ENCODE measurements at regions not wholly inside any gene's neighbourhood (a gene's known extent, or its start where the extent isn't known, plus 50 kb on each side); places are given as distances from the start of the nearest gene placed in this dataset.
"Not testable (repeated sequence)": the region's sequence is repeated elsewhere in the genome, so short reads cannot be mapped to it uniquely, and the experiment has no call there.

- not testable (repeated sequence) for TF ChIP-seq POLR2AphosphoS5 (IDR thresholded peaks at IDR 0.05; ENCODE audit: low read depth, low read length); CTCF (IDR thresholded peaks at IDR 0.05; ENCODE audit: control extremely low read depth in 1 of 3, insufficient read depth in 1 of 3, low read depth in 1 of 3, low read length in 3 of 3); RFX5 (IDR thresholded peaks at IDR 0.05; ENCODE audit: borderline replicate concordance, low read depth, low read length); CREB1 (IDR thresholded peaks at IDR 0.05); CHD7 (IDR thresholded peaks at IDR 0.05; ENCODE audit: insufficient replicate concordance, low read length); MAFK (IDR thresholded peaks at IDR 0.05; ENCODE audit: low read depth, low read length); SP2 (IDR thresholded peaks at IDR 0.05; ENCODE audit: low read length); POLR2A (IDR thresholded peaks at IDR 0.05; ENCODE audit: control extremely low read depth in 1 of 2, low read depth in 2 of 2, low read length in 2 of 2); ZNF274 (IDR thresholded peaks at IDR 0.05; ENCODE audit: borderline replicate concordance, extremely low read depth, low read length); EP300 (IDR thresholded peaks at IDR 0.05; ENCODE audit: borderline replicate concordance in 1 of 2, low read depth in 2 of 2, low read length in 2 of 2); BRCA1 (IDR thresholded peaks at IDR 0.05; ENCODE audit: low read depth, low read length); CHD1 (IDR thresholded peaks at IDR 0.05; ENCODE audit: low read depth, low read length); TCF12 (IDR thresholded peaks at IDR 0.05; ENCODE audit: low read depth, low read length); EZH2 (IDR thresholded peaks at IDR 0.05; ENCODE audit: low read depth, low read length, severe bottlenecking)
These were observed 74.1 kb upstream of the IBSP start for GRCh38 chr4:87725287-87725686.

All from H1 (cell line).